ENCODE measurements at regions not wholly inside any gene's neighbourhood (a gene's known extent, or its start where the extent isn't known, plus 50 kb on each side); places are given as distances from the start of the nearest gene placed in this dataset.

DNA sequence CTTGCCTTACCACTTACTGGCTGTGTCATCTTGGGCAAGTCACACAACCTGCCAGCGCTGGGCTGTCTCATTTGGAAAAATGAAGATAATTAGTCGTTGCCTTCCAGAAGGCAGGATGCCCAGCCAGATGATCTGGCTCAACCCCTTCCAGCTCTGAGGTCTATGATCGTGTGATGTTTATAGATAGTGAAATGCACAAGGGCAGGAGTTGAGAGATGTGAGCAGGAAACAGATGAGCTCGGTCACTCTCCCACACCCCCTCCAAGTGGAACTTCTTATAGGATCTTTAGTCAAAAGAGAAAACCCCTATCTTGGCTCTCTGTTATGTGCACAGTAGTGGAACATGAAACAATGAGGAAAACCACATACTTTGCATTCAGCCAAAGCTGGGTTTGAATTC is 336.8 kb upstream of the PPARGC1A start:
- H3K4me3 ChIP-seq (ENCODE audit: low read depth, low read length, poor library complexity, severe bottlenecking), result no peak overlapping the region
- TF ChIP-seq, protein P1, sequence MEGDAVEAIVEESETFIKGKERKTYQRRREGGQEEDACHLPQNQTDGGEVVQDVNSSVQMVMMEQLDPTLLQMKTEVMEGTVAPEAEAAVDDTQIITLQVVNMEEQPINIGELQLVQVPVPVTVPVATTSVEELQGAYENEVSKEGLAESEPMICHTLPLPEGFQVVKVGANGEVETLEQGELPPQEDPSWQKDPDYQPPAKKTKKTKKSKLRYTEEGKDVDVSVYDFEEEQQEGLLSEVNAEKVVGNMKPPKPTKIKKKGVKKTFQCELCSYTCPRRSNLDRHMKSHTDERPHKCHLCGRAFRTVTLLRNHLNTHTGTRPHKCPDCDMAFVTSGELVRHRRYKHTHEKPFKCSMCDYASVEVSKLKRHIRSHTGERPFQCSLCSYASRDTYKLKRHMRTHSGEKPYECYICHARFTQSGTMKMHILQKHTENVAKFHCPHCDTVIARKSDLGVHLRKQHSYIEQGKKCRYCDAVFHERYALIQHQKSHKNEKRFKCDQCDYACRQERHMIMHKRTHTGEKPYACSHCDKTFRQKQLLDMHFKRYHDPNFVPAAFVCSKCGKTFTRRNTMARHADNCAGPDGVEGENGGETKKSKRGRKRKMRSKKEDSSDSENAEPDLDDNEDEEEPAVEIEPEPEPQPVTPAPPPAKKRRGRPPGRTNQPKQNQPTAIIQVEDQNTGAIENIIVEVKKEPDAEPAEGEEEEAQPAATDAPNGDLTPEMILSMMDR (IDR thresholded peaks at IDR 0.05; ENCODE audit: low read length), result no peak
- no peak for TF ChIP-seq EZH2 (IDR thresholded peaks at IDR 0.05; ENCODE audit: borderline replicate concordance, low read length)
- no peaks in the 10 kb centered on the region for H3K4me1 ChIP-seq (ENCODE audit: insufficient read depth, low read length, severe bottlenecking)

DNA sequence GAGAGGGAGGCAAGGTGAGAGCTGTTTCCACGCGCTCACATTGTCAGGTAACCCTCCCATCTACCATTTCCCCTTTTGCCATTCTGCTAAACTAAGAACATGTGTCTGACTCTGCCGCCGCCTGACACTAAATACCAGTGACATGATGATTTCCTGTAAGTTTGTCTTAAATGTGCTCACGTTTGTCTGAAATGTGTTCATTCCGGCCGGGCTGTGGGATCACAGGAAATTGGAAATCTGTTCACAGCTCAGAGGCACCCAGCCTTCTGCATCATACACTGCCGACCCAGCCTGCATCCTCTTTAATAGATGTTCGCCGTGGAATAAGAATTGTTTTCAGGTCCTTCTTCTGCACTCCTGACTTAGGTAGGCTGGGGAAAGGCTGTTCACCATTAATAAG is 336.2 kb upstream of the PPARGC1A start:
- Histone ChIP-seq H4K20me1 (ENCODE audit: insufficient read depth, low read length) (no peaks in the 10 kb centered on the region), H3K9ac (ENCODE audit: low read length) (no peak overlapping the region), H3K9me3 (ENCODE audit: low read length) (no peaks in the 10 kb centered on the region), H3K36me3 (ENCODE audit: insufficient read depth, low read length) (no peaks in the 10 kb centered on the region), H3K9me2 (ENCODE audit: low read depth, low read length) (no peaks in the 10 kb centered on the region), H3K4me2 (ENCODE audit: low read length) (no peak overlapping the region), H3K27me3 (ENCODE audit: insufficient read depth, low read length) (no peaks in the 10 kb centered on the region), H3F3A (ENCODE audit: insufficient read depth, low read length) (no peaks in the 10 kb centered on the region), H3K27ac (ENCODE audit: low read depth, low read length, poor library complexity, severe bottlenecking) (no peak overlapping the region), H3K4me1 (ENCODE audit: insufficient read depth, low read length, severe bottlenecking) (no peaks in the 10 kb centered on the region), H2AFZ (ENCODE audit: low read length) (no peak overlapping the region), H3K4me3 (ENCODE audit: low read depth, low read length, poor library complexity, severe bottlenecking) (no peak overlapping the region), H3K79me2 (ENCODE audit: insufficient read depth, low read length) (no peaks in the 10 kb centered on the region)
- TF ChIP-seq, protein P1 (IDR thresholded peaks at IDR 0.05; ENCODE audit: low read length), result no peak
- no peak for TF ChIP-seq EZH2 (IDR thresholded peaks at IDR 0.05; ENCODE audit: borderline replicate concordance, low read length)

More for the DNA sequence above, 336.8 kb upstream of the PPARGC1A start:
- Histone ChIP-seq H2AFZ (ENCODE audit: low read length) (no peak overlapping the region), H3K27me3 (ENCODE audit: insufficient read depth, low read length) (no peaks in the 10 kb centered on the region), H3K9me3 (ENCODE audit: low read length) (no peaks in the 10 kb centered on the region), H3K36me3 (ENCODE audit: insufficient read depth, low read length) (no peaks in the 10 kb centered on the region), H3K9ac (ENCODE audit: low read length) (no peak overlapping the region), H4K20me1 (ENCODE audit: insufficient read depth, low read length) (no peaks in the 10 kb centered on the region), H3K4me2 (ENCODE audit: low read length) (no peak overlapping the region), H3K79me2 (ENCODE audit: insufficient read depth, low read length) (no peaks in the 10 kb centered on the region), H3K27ac (ENCODE audit: low read depth, low read length, poor library complexity, severe bottlenecking) (no peak overlapping the region), H3K9me2 (ENCODE audit: low read depth, low read length) (no peaks in the 10 kb centered on the region), H3F3A (ENCODE audit: insufficient read depth, low read length) (no peaks in the 10 kb centered on the region)

DNA sequence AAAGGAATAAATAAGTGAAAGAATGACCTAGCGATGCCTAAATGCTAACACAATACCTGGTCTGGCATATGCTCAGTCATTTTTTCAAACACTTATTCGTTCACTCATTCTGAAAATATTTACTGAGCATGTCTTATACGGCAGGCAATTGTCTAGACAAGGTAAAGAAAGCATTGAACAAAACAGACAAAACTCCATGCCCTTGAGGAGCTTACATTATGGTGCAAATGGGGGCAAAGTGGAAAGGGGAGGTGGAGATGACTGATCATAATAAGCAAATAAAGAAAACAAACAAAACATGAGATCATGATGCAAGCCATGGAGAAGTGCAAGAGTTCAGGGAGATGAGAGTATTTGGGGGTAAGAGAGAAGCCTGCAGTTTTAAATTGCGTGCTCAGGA is 334.6 kb upstream of the PPARGC1A start:
- Histone ChIP-seq H2AFZ (ENCODE audit: low read length) (no peak overlapping the region), H3K79me2 (ENCODE audit: insufficient read depth, low read length) (no peaks in the 10 kb centered on the region), H3K27me3 (ENCODE audit: insufficient read depth, low read length) (no peaks in the 10 kb centered on the region), H4K20me1 (ENCODE audit: insufficient read depth, low read length) (no peaks in the 10 kb centered on the region), H3F3A (ENCODE audit: insufficient read depth, low read length) (no peaks in the 10 kb centered on the region), H3K36me3 (ENCODE audit: insufficient read depth, low read length) (no peaks in the 10 kb centered on the region), H3K9ac (ENCODE audit: low read length) (no peak overlapping the region), H3K9me2 (ENCODE audit: low read depth, low read length) (no peaks in the 10 kb centered on the region), H3K9me3 (ENCODE audit: low read length) (no peaks in the 10 kb centered on the region), H3K4me2 (ENCODE audit: low read length) (no peak overlapping the region), H3K27ac (ENCODE audit: low read depth, low read length, poor library complexity, severe bottlenecking) (no peak overlapping the region), H3K4me3 (ENCODE audit: low read depth, low read length, poor library complexity, severe bottlenecking) (no peak overlapping the region), H3K4me1 (ENCODE audit: insufficient read depth, low read length, severe bottlenecking) (no peaks in the 10 kb centered on the region)
- TF ChIP-seq, protein P1 (IDR thresholded peaks at IDR 0.05; ENCODE audit: low read length), result no peak
- TF ChIP-seq EZH2 (IDR thresholded peaks at IDR 0.05; ENCODE audit: borderline replicate concordance, low read length), result no peak

All from OCI-LY1 (cell line).